GM12878 (cell line): ENCODE measurements at regions not wholly inside any gene's neighbourhood (a gene's known extent, or its start where the extent isn't known, plus 50 kb on each side); places are given as distances from the start of the nearest gene placed in this dataset.
A peak's percentile ranks its signal among the peaks of the same experiment; 100 is the strongest.

Experiments used
- ATAC-seq: fragments of 200-7000 bp; cut with Tn5 transposase; 3 replicates; pipeline ENCODE4 v1.9.1; 2020; ENCODE audit warnings: mild to moderate bottlenecking, moderate library complexity
- BruUV-seq: library from RNA; stranded (reverse); fragments of 400-500 nt; replicated peaks from 2 replicates; lab custom pipeline; 2021; lab: Mats Ljungman, UMichigan
- CTCF ChIA-PET: fragments of 300-600 bp; sonication (Branson Sonifier 250); formaldehyde crosslinking; extraction: SDS; loops from one replicate; lab custom pipeline; 2021; ENCODE audit warnings: inconsistent platforms; lab: Yijun Ruan, JAX
- POLR2A ChIA-PET: fragments of 350-600 bp; formaldehyde crosslinking; extraction: SDS; loops from one replicate; lab custom pipeline; 2021; ENCODE audit warnings: inconsistent platforms; lab: Charles Lee
- RAD21 ChIA-PET: fragments of 300-600 bp; sonication (Branson Sonifier 250); formaldehyde crosslinking; loops from one replicate; lab custom pipeline; 2023; ENCODE audit warnings: antibody characterized with exemption; ENCODE audit not compliant: unreplicated experiment; lab: Charles Lee
- SMC1A ChIA-PET: fragments of 300-600 bp; sonication (Branson Sonifier 250); formaldehyde crosslinking; loops from one replicate; lab custom pipeline; 2023; ENCODE audit not compliant: unreplicated experiment, uncharacterized antibody; lab: Charles Lee
- DNase-seq: peaks from one replicate; pipeline ENCODE4 v3.0.0-alpha.2; 2011; ENCODE audit warnings: low read depth, low spot score
- FAIRE-seq: peaks from 3 replicates; lab custom pipeline; 2011; peaks lifted over from hg19 to GRCh38; lab: Jason Lieb, UNC
- H2AFZ ChIP-seq: 2 replicates; pipeline ENCODE4 v1.6.0; 2011; ENCODE audit warnings: low read depth, low read length, control low read depth; ENCODE audit not compliant: control insufficient read depth
- H3K27ac ChIP-seq: 2 replicates; pipeline ENCODE4 v1.5.1; 2011; ENCODE audit warnings: control low read depth; ENCODE audit not compliant: control insufficient read depth, insufficient read depth
- H3K27me3 ChIP-seq, 2 experiments: replicated peaks in 1 of 2; 2 replicates each; pipeline versions ENCODE4 v1.6.0 to v1.6.1; 2011; ENCODE audit warnings: low read length in 1 of 2; ENCODE audit not compliant: control insufficient read depth in 2 of 2, insufficient read depth in 2 of 2
- H3K36me3 ChIP-seq, 2 experiments: 2 replicates each; pipeline ENCODE4 v1.5.1; 2011; ENCODE audit warnings: low read length in 1 of 2; ENCODE audit not compliant: control insufficient read depth in 2 of 2, insufficient read depth in 2 of 2
- H3K4me1 ChIP-seq: 2 replicates; pipeline ENCODE4 v1.6.1; 2011; ENCODE audit warnings: mild to moderate bottlenecking, low read length, moderate library complexity, mixed read lengths; ENCODE audit not compliant: control insufficient read depth, insufficient read depth
- H3K4me2 ChIP-seq: 2 replicates; pipeline ENCODE4 v1.6.0; 2011; ENCODE audit warnings: control low read depth; ENCODE audit not compliant: control insufficient read depth, insufficient read depth
- H3K4me3 ChIP-seq: fragments of 200-600 bp; sonication (generic); 2 replicates; pipeline ENCODE4 v1.5.1; 2016
- H3K79me2 ChIP-seq: 2 replicates; pipeline ENCODE4 v1.6.0; 2011; ENCODE audit warnings: low read length; ENCODE audit not compliant: control insufficient read depth, insufficient read depth
- H3K9ac ChIP-seq: 2 replicates; pipeline ENCODE4 v1.8.0; 2011; ENCODE audit warnings: low read length, control low read depth, mixed read lengths; ENCODE audit not compliant: control insufficient read depth, insufficient read depth
- H3K9me3 ChIP-seq: replicated peaks from 3 replicates; pipeline ENCODE4 v1.5.1; 2011; ENCODE audit warnings: mild to moderate bottlenecking, low read length; ENCODE audit not compliant: control insufficient read depth, insufficient read depth
- H4K20me1 ChIP-seq: 2 replicates; pipeline ENCODE4 v1.6.0; 2011; ENCODE audit not compliant: control insufficient read depth, insufficient read depth
- E2F4 ChIP-seq: IDR thresholded peaks from 2 replicates; pipeline ENCODE4 v1.6.1; 2012; ENCODE audit warnings: low read depth, low read length, improper control_type of control experiment
- MTA2 ChIP-seq: fragments of 450-650 bp; IDR thresholded peaks from 2 replicates; pipeline ENCODE4 v1.6.1; 2016; ENCODE audit warnings: low read depth, mild to moderate bottlenecking, moderate library complexity
- MTA3 ChIP-seq: IDR thresholded peaks from 2 replicates; pipeline ENCODE4 v1.6.1; 2012; ENCODE audit warnings: low read length, inconsistent platforms, borderline replicate concordance
- NFIC ChIP-seq: IDR thresholded peaks from 2 replicates; pipeline ENCODE4 v1.6.1; 2012; ENCODE audit warnings: low read depth, mild to moderate bottlenecking, inconsistent platforms, low read length, moderate library complexity
- RFX5 ChIP-seq: IDR thresholded peaks from 2 replicates; pipeline ENCODE4 v1.6.1; 2011; ENCODE audit warnings: low read depth, low read length, improper control_type of control experiment
- TAF1 ChIP-seq: IDR thresholded peaks from 2 replicates; pipeline ENCODE4 v1.6.1; 2011; ENCODE audit warnings: mild to moderate bottlenecking, low read depth, low read length, borderline replicate concordance
- TCF7 ChIP-seq: IDR thresholded peaks from 2 replicates; pipeline ENCODE4 v1.6.1; 2014; ENCODE audit warnings: antibody characterized with exemption, borderline replicate concordance
- ZBED1 ChIP-seq: IDR thresholded peaks from 2 replicates; pipeline ENCODE4 v1.6.1; 2016; ENCODE audit warnings: borderline replicate concordance
- WGBS: methylation state at CpG from one replicate; pipeline ENCODE4 v1.1.6; 2016; ENCODE audit warnings: low lambda C conversion rate; ENCODE audit not compliant: insufficient replicate concordance, insufficient coverage; ENCODE audit errors: missing lambda C conversion rate; 5-methylcytosine and 5-hydroxymethylcytosine counted together
- in situ Hi-C: fragments of 300-500 bp; cut with MboI; formaldehyde crosslinking; loops from 9 replicates; pipeline ENCODE4 v1.14.3; 2018; ENCODE audit warnings: mixed read lengths
- intact Hi-C: fragments of 100-400 bp; cut with micrococcal nuclease; formaldehyde crosslinking; loops from one replicate; pipeline ENCODE4 v1.14.2; 2022; ENCODE audit not compliant: unreplicated experiment

- H3K27ac ChIP-seq, result no peak overlapping the region
- ATAC-seq (no peak), DNase-seq (no peak), FAIRE-seq (no peak)
- intact Hi-C loops, result no loop called here
- H3K27me3 ChIP-seq, result no peaks in the 10 kb centered on the region
- H3K4me1 ChIP-seq, result no peaks in the 10 kb centered on the region; the same call in 1 of the 2 replicates
- SMC1A ChIA-PET, result interaction anchor here (0.9 to 2.7 kb wide), 9 partner anchors 10 to 64 kb away, joined by 3 to 9 read pairs (median 5); no protein-coding TSS in a partner anchor
- CTCF ChIA-PET, result interaction anchor here (1.1 kb wide), 1 partner anchor 54 kb away, joined by 4 read pairs; no protein-coding TSS in a partner anchor
- no peaks in the 10 kb centered on the region for H3K79me2 ChIP-seq
- no peak overlapping the region for H3K4me2 ChIP-seq
- no peak overlapping the region for H2AFZ ChIP-seq
- H3K9ac ChIP-seq, result no peak overlapping the region
- H3K4me3 ChIP-seq, result no peak overlapping the region
- no peaks in the 10 kb centered on the region for H4K20me1 ChIP-seq
- in situ Hi-C loops, result no loop called here
- H3K36me3 ChIP-seq, result no peaks in the 10 kb centered on the region
- TF ChIP-seq TCF7 (no peak), E2F4 (no peak), MTA2 (no peak)
- POLR2A ChIA-PET, result interaction anchor here (0.9 kb wide), 2 partner anchors 15 to 25 kb away, joined by 3 to 4 read pairs; no protein-coding TSS in a partner anchor
- WGBS, result 58% methylated on average over 4 of the region's 4 CpGs
- H3K9me3 ChIP-seq, result no peaks in the 10 kb centered on the region; the same call in 1 of the 3 replicates
- RAD21 ChIA-PET, result interaction anchor here (1.4 kb wide), 2 partner anchors 20 to 23 kb away, joined by 3 read pairs; no protein-coding TSS in a partner anchor
- BruUV-seq, result no TSS peak
These were observed 467.7 kb upstream of the ID2 start for GRCh38 chr2:8214036-8214615.

- no peak overlapping the region for H3K27ac ChIP-seq
- ChIA-PET SMC1A (interaction anchor here (0.6 to 2.7 kb wide), 13 partner anchors 8 to 334 kb away, joined by 3 to 9 read pairs (median 4); no protein-coding TSS in a partner anchor), CTCF (no interaction called here), RAD21 (interaction anchor here (1.3 to 1.4 kb wide), 2 partner anchors 22 to 30 kb away, joined by 3 read pairs; no protein-coding TSS in a partner anchor), POLR2A (no interaction called here)
- no peak overlapping the region for H3K4me2 ChIP-seq
- H3K36me3 ChIP-seq, result no peaks in the 10 kb centered on the region
- no peak overlapping the region for H3K9ac ChIP-seq
- in situ Hi-C loops (no loop called here), intact Hi-C loops (no loop called here)
- H3K79me2 ChIP-seq, result no peaks in the 10 kb centered on the region
- no peak overlapping the region for H2AFZ ChIP-seq
- no peak for FAIRE-seq
- peak; percentile 91 for ATAC-seq
- TF ChIP-seq E2F4 (no peak), MTA3 (no peak), TAF1 (no peak), ZBED1 (no peak), RFX5 (no peak), NFIC (no peak)
- WGBS, result 20% methylated on average over 5 of the region's 5 CpGs
- H4K20me1 ChIP-seq, result no peaks in the 10 kb centered on the region
- no peak overlapping the region for H3K4me3 ChIP-seq
- H3K27me3 ChIP-seq, result no peaks in the 10 kb centered on the region
- no TSS peak for BruUV-seq
- DNase-seq, result no peak
- H3K9me3 ChIP-seq, result no peaks in the 10 kb centered on the region; the same call in 1 of the 3 replicates
- H3K4me1 ChIP-seq, result no peaks in the 10 kb centered on the region; the same call in 1 of the 2 replicates
These were observed 466.5 kb upstream of the ID2 start for GRCh38 chr2:8215159-8215863.
